Mesodermal cell (in vitro differentiated cells): ENCODE measurements at regions not wholly inside any gene's neighbourhood (a gene's known extent, or its start where the extent isn't known, plus 50 kb on each side); places are given as distances from the start of the nearest gene placed in this dataset.

Experiments used
- H3K27ac ChIP-seq: 2 replicates; pipeline ENCODE4 v1.7.0; 2013; ENCODE audit warnings: mild to moderate bottlenecking, low read depth, low read length, moderate library complexity; ENCODE audit not compliant: severe bottlenecking
- H3K36me3 ChIP-seq: 2 replicates; pipeline ENCODE4 v1.7.1; 2013; ENCODE audit warnings: mild to moderate bottlenecking, low read length, moderate library complexity; ENCODE audit not compliant: control insufficient read depth, insufficient read depth
- H3K4me1 ChIP-seq: one replicate; pipeline ENCODE4 v1.7.1; 2013; ENCODE audit warnings: mild to moderate bottlenecking, low read length; ENCODE audit not compliant: insufficient read depth, control insufficient read depth, poor library complexity, severe bottlenecking
- H3K4me3 ChIP-seq: 2 replicates; pipeline ENCODE4 v1.7.0; 2013; ENCODE audit warnings: low read length, control low read depth, mild to moderate bottlenecking; ENCODE audit not compliant: insufficient read depth, poor library complexity, severe bottlenecking; ENCODE audit errors: extremely low read depth
- H3K9me3 ChIP-seq: 2 replicates; pipeline ENCODE4 v1.7.1; 2013; ENCODE audit warnings: mild to moderate bottlenecking, low read length, moderate library complexity; ENCODE audit not compliant: control insufficient read depth
- WGBS, 2 experiments: methylation state at CpG; one replicate each; pipeline ENCODE4 v1.1.5; 2013; ENCODE audit warnings: missing lambda C conversion rate in 2 of 2; ENCODE audit not compliant: insufficient coverage in 2 of 2; 5-methylcytosine and 5-hydroxymethylcytosine counted together

DNA sequence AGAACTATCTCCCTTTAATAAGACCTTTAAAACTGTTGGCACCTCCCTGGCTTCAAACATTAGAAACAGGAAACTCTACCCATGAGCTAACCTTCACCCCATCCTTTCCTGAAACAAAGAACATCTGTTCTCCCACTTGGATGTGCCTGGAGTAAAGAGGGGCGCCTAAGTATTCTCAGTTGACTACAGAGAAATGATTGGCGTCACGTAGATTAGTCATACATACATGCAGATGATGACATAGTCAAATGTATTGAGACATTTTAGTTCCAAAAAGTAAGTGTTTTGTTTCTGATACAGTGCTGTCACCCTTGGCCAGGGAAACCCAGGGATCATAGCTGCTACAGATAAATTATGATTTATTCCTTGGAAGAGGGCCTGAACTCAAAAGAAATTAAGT lies 260.0 kb upstream of the PLEKHG7 start:
- Histone ChIP-seq H3K36me3 (no peaks in the 10 kb centered on the region), H3K4me1 (no peaks in the 10 kb centered on the region), H3K27ac (peak overlapping the region; percentile 24), H3K9me3 (no peaks in the 10 kb centered on the region), H3K4me3 (no peak overlapping the region)
- WGBS, 2 experiments: 85 to 88% methylated on average over 3 of the region's 3 CpGs

DNA sequence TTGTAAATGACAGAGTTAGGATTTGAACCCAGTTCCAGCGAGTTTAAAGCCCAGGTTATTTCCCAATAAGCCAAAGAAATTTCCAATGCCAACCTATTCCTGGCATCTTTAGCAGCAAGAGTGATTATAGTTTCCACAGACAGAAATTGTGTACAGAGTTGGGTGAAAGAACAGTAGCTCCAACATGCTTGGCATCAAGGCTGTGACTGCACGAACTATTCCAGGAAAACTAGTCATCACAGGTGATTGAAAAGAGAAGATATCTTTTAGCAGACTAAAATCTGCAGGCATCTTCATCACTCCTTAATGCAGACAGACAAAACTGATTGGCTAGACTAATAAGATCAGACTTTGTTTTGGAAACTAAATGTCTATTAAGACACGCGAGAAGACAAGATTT lies 262.7 kb upstream of the PLEKHG7 start:
- Histone ChIP-seq H3K36me3 (no peaks in the 10 kb centered on the region), H3K9me3 (no peaks in the 10 kb centered on the region), H3K4me1 (no peaks in the 10 kb centered on the region), H3K27ac (no peak overlapping the region), H3K4me3 (no peak overlapping the region)
- WGBS, 2 experiments: 76 to 86% methylated on average over 1 to 2 of the region's 4 CpGs

DNA sequence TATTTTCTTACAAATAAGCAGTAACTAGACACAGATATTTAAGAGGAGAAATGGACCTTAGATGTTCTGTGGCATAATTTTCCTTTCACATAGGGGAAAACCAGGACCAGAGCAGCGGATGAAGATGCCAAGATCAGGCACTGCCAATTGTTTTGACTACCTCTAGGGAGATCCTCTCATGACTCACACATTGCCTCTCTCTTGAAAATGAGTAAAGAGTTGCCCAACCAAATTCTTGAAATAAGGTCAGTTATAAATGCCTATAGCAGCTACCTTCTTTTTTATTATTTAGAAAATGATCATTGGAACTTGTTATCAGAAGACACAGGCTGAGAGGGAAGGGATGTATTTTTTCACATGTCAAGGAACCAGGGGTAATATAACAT lies 263.4 kb upstream of the PLEKHG7 start:
- WGBS, 2 experiments: 100% methylated on average over 1 of the region's 1 CpG
- no peaks in the 10 kb centered on the region for H3K36me3 ChIP-seq
- no peak overlapping the region for H3K27ac ChIP-seq
- no peaks in the 10 kb centered on the region for H3K9me3 ChIP-seq
- no peak overlapping the region for H3K4me3 ChIP-seq
- no peaks in the 10 kb centered on the region for H3K4me1 ChIP-seq

DNA sequence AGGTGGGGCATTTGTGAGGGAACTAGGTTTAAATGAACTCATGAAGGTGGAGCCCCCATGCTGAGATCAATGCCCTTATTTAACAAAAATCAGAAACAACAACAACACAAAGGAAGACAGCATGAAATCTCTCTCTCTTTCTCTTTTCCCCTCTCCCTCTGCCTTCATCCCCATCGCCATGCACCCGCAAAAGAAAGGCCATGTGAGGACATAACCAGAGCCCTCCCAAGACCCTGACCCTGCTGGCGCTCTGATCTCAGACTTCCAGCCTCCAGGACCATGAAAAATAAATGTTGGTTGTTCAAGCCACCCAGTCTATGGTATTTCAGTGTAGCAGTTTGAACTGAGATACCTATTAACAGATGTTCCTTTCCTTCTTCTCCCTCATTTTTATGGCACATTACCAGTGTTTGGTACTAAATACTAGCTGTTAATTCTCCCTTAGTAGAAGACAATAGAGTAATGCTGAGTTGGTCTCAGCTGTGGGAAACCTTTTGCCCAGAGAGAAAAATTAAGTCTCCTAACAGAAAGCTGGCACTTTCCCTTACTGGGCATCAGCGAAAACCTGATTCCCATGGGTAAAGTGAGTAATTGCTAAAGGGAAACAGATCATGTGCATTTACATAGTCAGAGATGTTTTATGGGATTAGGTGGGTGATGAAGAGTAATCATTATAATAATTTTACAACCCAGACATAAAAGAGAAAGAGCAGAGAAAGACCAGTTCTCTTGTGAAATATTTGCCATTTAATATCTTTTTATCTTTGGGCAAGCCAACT lies 264.0 kb upstream of the PLEKHG7 start:
- Histone ChIP-seq H3K9me3 (no peaks in the 10 kb centered on the region), H3K36me3 (no peaks in the 10 kb centered on the region), H3K4me1 (no peaks in the 10 kb centered on the region), H3K4me3 (no peak overlapping the region), H3K27ac (no peak overlapping the region)
- WGBS, 2 experiments: 72 to 84% methylated on average over 3 to 4 of the region's 4 CpGs

DNA sequence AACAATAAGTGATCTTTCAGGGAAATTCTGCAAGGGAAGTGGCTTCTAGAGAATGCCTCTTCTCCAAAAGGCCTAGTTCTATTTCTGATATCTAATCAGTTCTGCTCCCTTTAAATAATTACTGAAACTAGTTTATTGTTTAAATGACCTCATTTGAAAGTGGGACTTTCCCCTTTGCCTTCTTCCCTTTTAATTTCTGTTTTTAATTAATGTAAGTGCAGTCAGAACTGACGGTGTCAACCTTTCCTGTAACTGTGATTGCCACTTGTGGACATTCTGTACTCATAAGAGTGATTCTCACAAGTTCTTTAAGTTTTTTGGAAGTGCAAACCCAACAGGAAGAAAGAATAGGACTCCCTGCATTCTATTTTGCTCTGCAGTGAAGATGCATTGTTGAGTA lies 265.3 kb upstream of the PLEKHG7 start:
- H3K36me3 ChIP-seq: no peaks in the 10 kb centered on the region
- no peaks in the 10 kb centered on the region for H3K9me3 ChIP-seq
- H3K4me3 ChIP-seq: no peak overlapping the region
- 83% methylated on average over 1 of the region's 1 CpG; no CpG with 5 or more reads in 1 of the 2 experiments for WGBS, 2 experiments
- H3K27ac ChIP-seq: no peak overlapping the region
- H3K4me1 ChIP-seq: no peaks in the 10 kb centered on the region

DNA sequence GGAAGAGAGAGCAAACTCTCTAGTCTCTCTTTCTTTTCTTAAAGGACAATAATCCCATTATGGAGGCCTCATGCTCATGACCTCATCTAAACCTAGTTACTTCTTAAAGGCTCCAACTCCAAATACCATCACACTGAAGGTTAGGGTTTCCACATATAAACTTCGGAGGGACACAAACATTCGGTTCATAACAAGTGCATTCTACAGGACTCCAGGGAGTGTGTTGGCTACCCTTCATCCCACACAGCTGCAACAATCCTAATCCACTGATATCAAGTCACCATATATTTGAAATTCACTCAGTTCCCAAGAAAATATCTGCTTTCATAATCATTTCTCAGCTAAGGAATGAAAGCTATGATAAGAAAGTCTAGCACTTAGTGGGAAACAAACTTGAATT lies 265.9 kb upstream of the PLEKHG7 start:
- 82 to 93% methylated on average over 2 of the region's 2 CpGs for WGBS, 2 experiments
- H3K4me1 ChIP-seq: no peaks in the 10 kb centered on the region
- H3K27ac ChIP-seq: no peak overlapping the region
- no peaks in the 10 kb centered on the region for H3K36me3 ChIP-seq
- no peaks in the 10 kb centered on the region for H3K9me3 ChIP-seq
- no peak overlapping the region for H3K4me3 ChIP-seq

DNA sequence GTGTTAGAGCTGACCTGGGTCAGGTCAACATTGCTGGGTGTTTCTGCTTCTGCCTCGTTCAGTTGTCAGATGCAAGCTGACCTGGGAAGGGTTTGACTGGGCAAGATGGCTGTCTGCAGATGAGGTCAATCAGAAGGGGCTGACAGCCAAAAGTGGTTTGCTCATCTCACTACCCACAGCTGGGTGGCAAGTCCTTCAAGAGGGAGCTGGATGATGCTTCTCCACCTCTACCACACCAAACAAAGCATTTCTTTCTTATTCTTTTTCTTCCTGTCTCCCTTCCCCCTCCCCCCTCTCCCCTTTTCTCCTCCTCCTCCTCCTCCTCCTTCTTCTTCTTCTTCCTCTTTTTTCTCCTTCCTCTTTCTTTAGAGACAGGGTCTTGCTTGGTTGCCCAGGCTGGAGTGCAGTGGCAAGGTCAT lies 268.2 kb upstream of the PLEKHG7 start:
- Histone ChIP-seq H3K36me3 (no peaks in the 10 kb centered on the region), H3K9me3 (no peaks in the 10 kb centered on the region), H3K4me1 (no peaks in the 10 kb centered on the region), H3K27ac (no peak overlapping the region), H3K4me3 (no peak overlapping the region)
- WGBS, 2 experiments: 90 to 100% methylated on average over 1 of the region's 1 CpG

DNA sequence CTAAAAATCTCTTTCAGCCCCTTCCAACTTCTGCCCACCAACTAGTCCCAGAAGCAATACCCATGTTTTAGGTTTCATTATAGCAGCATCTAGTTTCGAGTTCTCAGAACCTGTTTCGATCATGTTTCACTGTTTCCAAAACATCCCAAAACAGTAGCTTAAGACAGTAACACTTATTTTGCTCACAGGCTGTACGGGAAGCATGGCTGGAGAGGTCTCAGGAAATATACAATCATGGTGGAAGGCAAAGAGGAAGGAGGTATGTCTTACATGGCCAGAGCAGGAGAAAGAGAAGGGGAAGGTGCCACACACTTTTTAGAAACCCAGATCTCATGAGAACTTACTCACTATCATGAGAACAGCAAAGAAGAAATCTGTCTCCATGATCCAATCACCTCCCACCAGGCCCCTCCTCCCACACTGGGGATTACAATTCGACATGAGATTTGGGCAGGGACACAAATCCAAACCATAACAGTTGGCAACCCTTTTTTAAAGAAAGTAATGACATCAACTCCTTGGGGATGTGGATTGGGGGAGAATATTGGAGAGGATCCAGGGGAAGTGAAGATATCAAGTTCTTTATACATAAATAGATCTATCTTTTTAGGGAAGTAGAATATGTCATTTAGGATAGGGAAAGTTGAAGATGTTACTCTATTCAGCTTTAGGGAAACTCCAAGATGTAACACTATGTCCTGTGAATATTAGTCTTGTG lies 269.9 kb upstream of the PLEKHG7 start:
- 88 to 90% methylated on average over 2 to 3 of the region's 4 CpGs for WGBS, 2 experiments

DNA sequence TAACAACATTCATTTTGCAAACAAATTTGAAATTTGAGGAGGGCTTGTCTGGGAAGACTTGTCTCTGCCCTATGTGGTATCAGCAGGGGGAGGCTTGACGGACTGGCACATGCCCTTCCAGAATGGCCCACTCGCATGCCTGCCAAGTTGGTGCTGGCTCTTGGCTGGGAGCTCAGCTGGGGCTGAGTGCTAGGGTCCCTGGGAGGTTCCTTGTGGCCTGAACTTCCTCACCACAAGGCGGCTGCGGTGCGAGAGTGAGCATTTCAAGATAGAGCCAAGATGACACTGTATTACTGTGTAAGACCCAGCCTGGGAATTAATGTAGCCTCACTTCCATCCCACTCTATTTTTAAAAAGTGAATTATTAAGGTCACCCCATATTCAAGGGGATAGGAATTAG lies 271.6 kb upstream of the PLEKHG7 start:
- no peaks in the 10 kb centered on the region for H3K4me1 ChIP-seq

More for the DNA sequence above, 269.9 kb upstream of the PLEKHG7 start:
- Histone ChIP-seq H3K36me3 (no peaks in the 10 kb centered on the region), H3K27ac (no peak overlapping the region), H3K4me1 (no peaks in the 10 kb centered on the region), H3K4me3 (no peak overlapping the region), H3K9me3 (no peaks in the 10 kb centered on the region)

DNA sequence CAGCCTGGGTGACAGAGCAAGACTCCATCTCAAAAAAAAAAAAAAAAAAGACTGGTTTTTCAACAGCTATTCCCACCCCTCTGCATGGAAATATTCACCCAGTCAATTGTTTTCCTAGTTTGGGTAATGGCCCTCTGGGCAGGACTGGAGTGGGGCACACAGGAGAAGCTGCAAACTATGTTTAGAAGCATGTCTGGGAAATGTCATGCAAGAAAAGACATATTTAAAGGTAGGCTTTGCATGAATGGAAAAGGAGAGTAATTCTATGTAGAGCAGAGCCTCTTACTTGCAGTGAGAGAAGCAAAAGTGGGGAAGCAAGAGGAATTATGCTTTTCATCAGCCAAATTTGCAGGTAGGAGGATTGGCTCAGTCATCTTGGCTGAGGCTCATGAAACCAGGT lies 276.5 kb upstream of the PLEKHG7 start:
- H3K4me1 ChIP-seq: no peaks in the 10 kb centered on the region
- no peaks in the 10 kb centered on the region for H3K36me3 ChIP-seq
- no peak overlapping the region for H3K4me3 ChIP-seq
- H3K27ac ChIP-seq: no peak overlapping the region
- H3K9me3 ChIP-seq: no peaks in the 10 kb centered on the region

More for the DNA sequence above, 271.6 kb upstream of the PLEKHG7 start:
- Histone ChIP-seq H3K4me3 (no peak overlapping the region), H3K27ac (no peak overlapping the region), H3K9me3 (no peaks in the 10 kb centered on the region), H3K36me3 (no peaks in the 10 kb centered on the region)
- WGBS, 2 experiments: 88 to 98% methylated on average over 3 to 5 of the region's 5 CpGs

DNA sequence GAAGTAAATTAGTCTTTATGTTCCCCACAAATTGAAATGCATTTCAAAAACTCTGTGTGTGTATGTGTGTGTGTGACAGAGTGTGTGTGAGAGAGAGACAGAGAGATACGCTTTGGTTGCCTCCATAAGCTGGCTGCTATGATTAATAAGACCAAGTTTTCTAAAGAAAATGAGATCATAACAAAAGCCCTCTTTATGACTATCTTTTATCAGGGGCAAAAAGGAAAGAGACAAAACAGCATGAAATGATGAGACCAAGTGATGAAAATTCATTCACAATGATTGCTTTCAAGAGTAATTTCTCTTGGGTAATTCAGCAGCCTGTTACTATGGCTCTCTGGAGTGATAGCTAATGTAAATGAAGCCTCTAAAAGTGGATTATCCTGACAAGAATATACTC lies 277.6 kb upstream of the PLEKHG7 start:
- no peak overlapping the region for H3K4me3 ChIP-seq
- no CpG with 5 or more reads among the region's 1 CpG for WGBS, 2 experiments
- H3K9me3 ChIP-seq: no peaks in the 10 kb centered on the region
- H3K4me1 ChIP-seq: no peaks in the 10 kb centered on the region
- no peaks in the 10 kb centered on the region for H3K36me3 ChIP-seq
- no peak overlapping the region for H3K27ac ChIP-seq
